ENCODE measurements at regions not wholly inside any gene's neighbourhood (a gene's known extent, or its start where the extent isn't known, plus 50 kb on each side); places are given as distances from the start of the nearest gene placed in this dataset.

GRCh38 chr17:70420861-70421445, 251.6 kb downstream of the KCNJ2 start:
- H3K4me2 ChIP-seq (ENCODE audit: low read length) = no peak overlapping the region

DNA sequence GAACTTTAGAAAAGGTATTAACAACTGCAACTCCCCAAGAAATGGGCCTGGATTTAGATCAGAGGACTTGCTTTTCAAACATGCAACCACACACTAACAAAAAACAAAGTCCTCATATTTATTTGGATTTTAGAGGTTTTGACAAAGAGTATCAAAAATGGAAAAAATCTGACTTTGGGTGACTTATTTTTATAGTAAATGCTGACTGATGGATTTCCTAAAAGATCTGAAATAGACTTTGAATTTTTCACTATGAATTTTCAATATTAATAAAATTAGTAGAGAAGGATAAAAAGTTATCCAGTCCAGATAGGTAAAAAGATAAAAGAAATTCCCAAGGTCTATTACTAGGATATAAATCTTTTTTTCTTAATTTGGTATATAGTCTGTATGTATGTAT, 253.5 kb downstream of the KCNJ2 start:
- no peak for ATAC-seq
- H3K4me2 ChIP-seq (ENCODE audit: low read length) = no peak overlapping the region
- no peaks in the 10 kb centered on the region for H3K9me3 ChIP-seq (ENCODE audit: low read length)
- intact Hi-C loops (cut with micrococcal nuclease) = no loop called here
- H3K9me2 ChIP-seq (replicated peaks; ENCODE audit: low read length) = no peaks in the 10 kb centered on the region
- CTCF ChIA-PET = no interaction called here
- BruUV-seq (replicated peaks) = no TSS peak
- H3K27ac ChIP-seq (ENCODE audit: low read length) = no peak overlapping the region
- H3K36me3 ChIP-seq (ENCODE audit: low read depth, low read length) = no peaks in the 10 kb centered on the region
- H3K4me1 ChIP-seq (ENCODE audit: insufficient read depth, low read length) = peaks cover 9% of the 10 kb centered on the region
- POLR2A ChIA-PET (ENCODE audit: unreplicated experiment) = no interaction called here
- no peak overlapping the region for H3K4me3 ChIP-seq (ENCODE audit: low read length)
- no peaks in the 10 kb centered on the region for H3K79me2 ChIP-seq (ENCODE audit: low read length)
- no peak overlapping the region for H3K9ac ChIP-seq (ENCODE audit: low read length)
- H2AFZ ChIP-seq (ENCODE audit: low read length) = no peak overlapping the region
- no peaks in the 10 kb centered on the region for H4K20me1 ChIP-seq (ENCODE audit: low read length)
- no peaks in the 10 kb centered on the region for H3K27me3 ChIP-seq (ENCODE audit: low read length)
- H3F3A ChIP-seq (ENCODE audit: low read length, unreplicated experiment) = no peaks in the 10 kb centered on the region
- TF ChIP-seq EZH2phosphoT487 (IDR thresholded peaks at IDR 0.05; ENCODE audit: borderline replicate concordance, low read length) (no peak), EZH2 (IDR thresholded peaks at IDR 0.05; ENCODE audit: low read length, unreplicated experiment) (no peak), CTCF (conservative IDR thresholded peaks at IDR 0.05; ENCODE audit: low read depth, low read length) (no peak)
- DNase-seq = no peak

More at GRCh38 chr17:70420861-70421445, 251.6 kb downstream of the KCNJ2 start:
- DNase-seq = no peak
- H3K4me3 ChIP-seq (ENCODE audit: low read length) = no peak overlapping the region
- TF ChIP-seq EZH2 (IDR thresholded peaks at IDR 0.05; ENCODE audit: low read length, unreplicated experiment) (no peak), EZH2phosphoT487 (IDR thresholded peaks at IDR 0.05; ENCODE audit: borderline replicate concordance, low read length) (no peak), CTCF (conservative IDR thresholded peaks at IDR 0.05; ENCODE audit: low read depth, low read length) (no peak)
- intact Hi-C loops (cut with micrococcal nuclease) = no loop called here
- no peak overlapping the region for H2AFZ ChIP-seq (ENCODE audit: low read length)
- H3K79me2 ChIP-seq (ENCODE audit: low read length) = no peaks in the 10 kb centered on the region
- CTCF ChIA-PET = no interaction called here
- no peak for ATAC-seq
- H3K27me3 ChIP-seq (ENCODE audit: low read length) = no peaks in the 10 kb centered on the region
- H3F3A ChIP-seq (ENCODE audit: low read length, unreplicated experiment) = no peaks in the 10 kb centered on the region
- H3K27ac ChIP-seq (ENCODE audit: low read length) = no peak overlapping the region
- POLR2A ChIA-PET (ENCODE audit: unreplicated experiment) = no interaction called here
- no TSS peak for BruUV-seq (replicated peaks)
- no peaks in the 10 kb centered on the region for H3K36me3 ChIP-seq (ENCODE audit: low read depth, low read length)
- no peaks in the 10 kb centered on the region for H3K9me3 ChIP-seq (ENCODE audit: low read length)
- H4K20me1 ChIP-seq (ENCODE audit: low read length) = no peaks in the 10 kb centered on the region
- H3K9me2 ChIP-seq (replicated peaks; ENCODE audit: low read length) = no peaks in the 10 kb centered on the region
- H3K9ac ChIP-seq (ENCODE audit: low read length) = no peak overlapping the region
- no peaks in the 10 kb centered on the region for H3K4me1 ChIP-seq (ENCODE audit: insufficient read depth, low read length)

DNA sequence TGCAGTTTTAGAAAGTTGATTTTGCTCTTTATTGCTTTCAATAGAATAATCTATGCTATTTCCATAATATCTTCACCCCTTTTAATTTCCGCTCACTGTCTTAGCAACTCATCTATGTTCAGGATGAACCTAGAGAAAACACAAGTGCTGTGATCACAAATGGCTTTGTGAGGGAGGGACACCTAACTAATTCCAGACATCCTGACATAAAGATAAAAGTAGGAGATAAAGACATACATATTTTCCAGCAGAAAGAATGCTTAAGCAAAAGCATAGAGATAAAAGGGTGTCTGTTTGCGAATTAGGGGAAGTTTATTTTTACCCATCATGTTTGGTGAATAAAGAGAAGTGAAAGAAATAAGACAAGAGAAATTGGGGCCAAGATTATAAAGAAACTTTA, 254.2 kb downstream of the KCNJ2 start:
- Histone ChIP-seq H3F3A (ENCODE audit: low read length, unreplicated experiment) (no peaks in the 10 kb centered on the region), H3K27me3 (ENCODE audit: low read length) (no peaks in the 10 kb centered on the region), H3K9ac (ENCODE audit: low read length) (no peak overlapping the region), H3K79me2 (ENCODE audit: low read length) (no peaks in the 10 kb centered on the region), H3K4me2 (ENCODE audit: low read length) (no peak overlapping the region), H3K4me3 (ENCODE audit: low read length) (no peak overlapping the region), H3K27ac (ENCODE audit: low read length) (no peak overlapping the region), H3K9me2 (replicated peaks; ENCODE audit: low read length) (no peaks in the 10 kb centered on the region), H4K20me1 (ENCODE audit: low read length) (no peaks in the 10 kb centered on the region), H3K4me1 (ENCODE audit: insufficient read depth, low read length) (peaks cover 9% of the 10 kb centered on the region), H3K9me3 (ENCODE audit: low read length) (no peaks in the 10 kb centered on the region), H3K36me3 (ENCODE audit: low read depth, low read length) (no peaks in the 10 kb centered on the region), H2AFZ (ENCODE audit: low read length) (no peak overlapping the region)
- ATAC-seq (no peak), DNase-seq (no peak)
- CTCF ChIA-PET = no interaction called here
- no TSS peak for BruUV-seq (replicated peaks)
- POLR2A ChIA-PET (ENCODE audit: unreplicated experiment) = no interaction called here
- no peak for TF ChIP-seq EZH2phosphoT487 (IDR thresholded peaks at IDR 0.05; ENCODE audit: borderline replicate concordance, low read length)
- TF ChIP-seq EZH2 (IDR thresholded peaks at IDR 0.05; ENCODE audit: low read length, unreplicated experiment) = no peak
- no peak for TF ChIP-seq CTCF (conservative IDR thresholded peaks at IDR 0.05; ENCODE audit: low read depth, low read length)
- intact Hi-C loops (cut with micrococcal nuclease) = no loop called here
